IMR-90 (cell line): ENCODE measurements at regions not wholly inside any gene's neighbourhood (a gene's known extent, or its start where the extent isn't known, plus 50 kb on each side); places are given as distances from the start of the nearest gene placed in this dataset.

Experiments
- ATAC-seq: fragments of 200-7000 bp; cut with Tn5 transposase; 2 replicates; pipeline ENCODE4 v1.9.1; 2020; ENCODE audit warnings: low read depth, mild to moderate bottlenecking, moderate library complexity
- BruUV-seq: library from RNA; stranded (reverse); fragments of 400-500 nt; replicated peaks from 2 replicates; lab custom pipeline; 2021; lab: Mats Ljungman, UMichigan
- CTCF ChIA-PET: fragments of 300-600 bp; formaldehyde crosslinking; extraction: SDS; loops from one replicate; lab custom pipeline; 2021; ENCODE audit warnings: antibody characterized with exemption; lab: Yijun Ruan, JAX
- POLR2A ChIA-PET: fragments of 300-600 bp; sonication (Branson Sonifier 250); formaldehyde crosslinking; loops from one replicate; lab custom pipeline; 2022; ENCODE audit warnings: antibody characterized with exemption; ENCODE audit not compliant: unreplicated experiment; lab: Charles Lee
- DNase-seq: peaks from one replicate; pipeline ENCODE4 v3.0.0; 2013
- H2AFZ ChIP-seq: replicated peaks from 2 replicates; pipeline ENCODE3; 2013; ENCODE audit warnings: low read length, mild to moderate bottlenecking; ENCODE audit not compliant: poor library complexity
- H2AK5ac ChIP-seq: 2 replicates; pipeline ENCODE4 v1.6.1; 2013; ENCODE audit warnings: low read depth, low read length, inconsistent platforms
- H2AK9ac ChIP-seq: replicated peaks from 2 replicates; pipeline ENCODE3; 2013; ENCODE audit warnings: mild to moderate bottlenecking, low read depth, low read length, moderate library complexity; ENCODE audit not compliant: poor library complexity
- H2BK120ac ChIP-seq: 2 replicates; pipeline ENCODE4 v1.6.1; 2013; ENCODE audit warnings: low read depth, low read length, inconsistent platforms
- H2BK15ac ChIP-seq: 3 replicates; pipeline ENCODE4 v1.6.1; 2013; ENCODE audit warnings: low read depth, low read length, inconsistent platforms
- H2BK20ac ChIP-seq: 2 replicates; pipeline ENCODE4 v1.6.1; 2013; ENCODE audit warnings: low read depth, mild to moderate bottlenecking, inconsistent platforms, low read length, moderate library complexity
- H2BK5ac ChIP-seq: 2 replicates; pipeline ENCODE4 v1.6.1; 2013; ENCODE audit warnings: mild to moderate bottlenecking, low read depth, low read length, inconsistent platforms; ENCODE audit not compliant: poor library complexity, severe bottlenecking
- H3K14ac ChIP-seq: replicated peaks from 2 replicates; pipeline ENCODE4 v1.6.1; 2013; ENCODE audit warnings: low read depth, low read length, inconsistent platforms
- H3K18ac ChIP-seq: 2 replicates; pipeline ENCODE4 v1.6.1; 2013; ENCODE audit warnings: low read depth, low read length, control low read depth
- H3K23ac ChIP-seq: 2 replicates; pipeline ENCODE4 v1.6.1; 2013; ENCODE audit warnings: low read depth, low read length, inconsistent platforms
- H3K27ac ChIP-seq: 2 replicates; pipeline ENCODE4 v1.5.1; 2013; ENCODE audit warnings: mild to moderate bottlenecking, control low read depth, low read length; ENCODE audit not compliant: insufficient read depth
- H3K27me3 ChIP-seq: 2 replicates; pipeline ENCODE4 v1.6.1; 2013; ENCODE audit warnings: low read length; ENCODE audit not compliant: control insufficient read depth, insufficient read depth
- H3K36me3 ChIP-seq: 2 replicates; pipeline ENCODE4 v1.6.1; 2013; ENCODE audit warnings: low read length, mixed read lengths; ENCODE audit not compliant: control insufficient read depth, insufficient read depth
- H3K4ac ChIP-seq: 2 replicates; pipeline ENCODE4 v1.6.1; 2013; ENCODE audit warnings: low read depth, low read length, inconsistent platforms
- H3K4me1 ChIP-seq: 2 replicates; pipeline ENCODE4 v1.6.1; 2013; ENCODE audit warnings: low read length, mixed read lengths; ENCODE audit not compliant: control insufficient read depth, insufficient read depth
- H3K4me2 ChIP-seq: 2 replicates; pipeline ENCODE4 v1.6.1; 2013; ENCODE audit warnings: low read depth, mild to moderate bottlenecking, control low read depth, low read length, moderate library complexity
- H3K4me3 ChIP-seq: 2 replicates; pipeline ENCODE4 v1.5.1; 2013; ENCODE audit warnings: low read depth, mild to moderate bottlenecking, control low read depth, low read length, moderate library complexity; ENCODE audit not compliant: insufficient read depth
- H3K56ac ChIP-seq: 2 replicates; pipeline ENCODE4 v1.6.1; 2013; ENCODE audit warnings: low read length, inconsistent platforms; ENCODE audit not compliant: insufficient read depth; ENCODE audit errors: extremely low read depth
- H3K79me1 ChIP-seq, 2 experiments: 2 replicates each; pipeline ENCODE4 v1.6.1; 2013; ENCODE audit warnings: low read length in 2 of 2, inconsistent platforms in 1 of 2, low read depth in 1 of 2
- H3K9ac ChIP-seq: 2 replicates; pipeline ENCODE4 v1.6.1; 2013; ENCODE audit warnings: low read depth, low read length, control low read depth
- H3K9me1 ChIP-seq: 2 replicates; pipeline ENCODE4 v1.6.1; 2013; ENCODE audit warnings: low read length, inconsistent platforms; ENCODE audit not compliant: insufficient read depth
- H3K9me3 ChIP-seq: 2 replicates; pipeline ENCODE4 v1.6.1; 2013; ENCODE audit warnings: low read length; ENCODE audit not compliant: control insufficient read depth, insufficient read depth
- H4K20me1 ChIP-seq: 2 replicates; pipeline ENCODE4 v1.6.1; 2013; ENCODE audit warnings: low read length, inconsistent platforms; ENCODE audit not compliant: insufficient read depth
- H4K5ac ChIP-seq: 2 replicates; pipeline ENCODE4 v1.6.1; 2013; ENCODE audit warnings: mild to moderate bottlenecking, low read depth, low read length, control low read depth
- H4K8ac ChIP-seq, 2 experiments: 2 replicates each; pipeline ENCODE4 v1.6.1; 2013; ENCODE audit warnings: low read depth in 2 of 2, low read length in 2 of 2, control low read depth in 1 of 2, inconsistent platforms in 1 of 2
- H4K91ac ChIP-seq: 2 replicates; pipeline ENCODE4 v1.6.1; 2013; ENCODE audit warnings: low read depth, low read length, inconsistent platforms; ENCODE audit not compliant: insufficient read depth
- BHLHE40 ChIP-seq: fragments of 150-350 bp; IDR thresholded peaks from 2 replicates; pipeline ENCODE4 v1.6.1; 2016; ENCODE audit warnings: mild to moderate bottlenecking, low read depth, low read length
- CEBPB ChIP-seq: IDR thresholded peaks from 2 replicates; pipeline ENCODE4 v1.6.1; 2012; ENCODE audit warnings: low read depth, low read length, improper control_type of control experiment
- FOS ChIP-seq: fragments of 150-350 bp; IDR thresholded peaks from 2 replicates; pipeline ENCODE4 v1.6.1; 2016; ENCODE audit warnings: low read depth, low read length
- MAFK ChIP-seq: IDR thresholded peaks from 2 replicates; pipeline ENCODE4 v1.6.1; 2012; ENCODE audit warnings: low read depth, low read length, improper control_type of control experiment
- MAZ ChIP-seq: IDR thresholded peaks from 2 replicates; pipeline ENCODE4 v1.6.1; 2012; ENCODE audit warnings: low read depth, mild to moderate bottlenecking, low read length, improper control_type of control experiment, moderate library complexity, borderline replicate concordance
- MXI1 ChIP-seq: IDR thresholded peaks from 2 replicates; pipeline ENCODE4 v1.6.1; 2012; ENCODE audit warnings: low read depth, mild to moderate bottlenecking, low read length, moderate library complexity, borderline replicate concordance
- NFE2L2 ChIP-seq: fragments of 150-350 bp; IDR thresholded peaks from 2 replicates; pipeline ENCODE4 v1.6.1; 2016; ENCODE audit warnings: low read depth, mild to moderate bottlenecking, low read length
- POLR2A ChIP-seq: IDR thresholded peaks from 2 replicates; pipeline ENCODE4 v1.6.1; 2012; ENCODE audit warnings: mild to moderate bottlenecking, low read depth, low read length
- RAD21 ChIP-seq: IDR thresholded peaks from 2 replicates; pipeline ENCODE4 v1.6.1; 2012; ENCODE audit warnings: low read length, improper control_type of control experiment
- RCOR1 ChIP-seq: IDR thresholded peaks from 2 replicates; pipeline ENCODE4 v1.6.1; 2012; ENCODE audit warnings: mild to moderate bottlenecking, low read length, improper control_type of control experiment; ENCODE audit not compliant: insufficient replicate concordance
- RFX5 ChIP-seq: IDR thresholded peaks from 2 replicates; pipeline ENCODE4 v1.8.0; 2012; ENCODE audit warnings: low read depth, mild to moderate bottlenecking, low read length, moderate library complexity
- WGBS, 2 experiments: methylation state at CpG; one replicate each; pipeline versions ENCODE4 v1.1.5 to v1.1.7; 2013; ENCODE audit warnings: missing lambda C conversion rate in 2 of 2; ENCODE audit not compliant: insufficient read length in 1 of 2; ENCODE audit errors: extremely low coverage in 2 of 2; 5-methylcytosine and 5-hydroxymethylcytosine counted together
- dilution Hi-C: fragments of 300-500 bp; cut with HindIII; formaldehyde crosslinking; loops from one replicate; pipeline ENCODE4 v1.14.3; 2018; ENCODE audit warnings: low sequenced_read_pairs; ENCODE audit not compliant: unreplicated experiment
- in situ Hi-C: fragments of 300-500 bp; cut with MboI; formaldehyde crosslinking; loops from 3 replicates; pipeline ENCODE4 v1.14.3; 2019; ENCODE audit warnings: low sequenced_read_pairs, inconsistent platforms, mixed read lengths
- intact Hi-C: fragments of 100-400 bp; cut with micrococcal nuclease; formaldehyde crosslinking; loops from 2 replicates; pipeline ENCODE4 v1.10.0; 2022
- TF ChIP-seq, protein P1 (sequence below): fragments of 150-350 bp; IDR thresholded peaks from 2 replicates; pipeline ENCODE4 v1.6.1; 2017; ENCODE audit warnings: mild to moderate bottlenecking, antibody characterized with exemption, low read length, low read depth
- TF ChIP-seq, protein P2 (sequence below): conservative IDR thresholded peaks from 2 replicates; pipeline ENCODE4 v1.5.1; 2012; ENCODE audit warnings: mild to moderate bottlenecking, low read depth, low read length, improper control_type of control experiment

DNA sequence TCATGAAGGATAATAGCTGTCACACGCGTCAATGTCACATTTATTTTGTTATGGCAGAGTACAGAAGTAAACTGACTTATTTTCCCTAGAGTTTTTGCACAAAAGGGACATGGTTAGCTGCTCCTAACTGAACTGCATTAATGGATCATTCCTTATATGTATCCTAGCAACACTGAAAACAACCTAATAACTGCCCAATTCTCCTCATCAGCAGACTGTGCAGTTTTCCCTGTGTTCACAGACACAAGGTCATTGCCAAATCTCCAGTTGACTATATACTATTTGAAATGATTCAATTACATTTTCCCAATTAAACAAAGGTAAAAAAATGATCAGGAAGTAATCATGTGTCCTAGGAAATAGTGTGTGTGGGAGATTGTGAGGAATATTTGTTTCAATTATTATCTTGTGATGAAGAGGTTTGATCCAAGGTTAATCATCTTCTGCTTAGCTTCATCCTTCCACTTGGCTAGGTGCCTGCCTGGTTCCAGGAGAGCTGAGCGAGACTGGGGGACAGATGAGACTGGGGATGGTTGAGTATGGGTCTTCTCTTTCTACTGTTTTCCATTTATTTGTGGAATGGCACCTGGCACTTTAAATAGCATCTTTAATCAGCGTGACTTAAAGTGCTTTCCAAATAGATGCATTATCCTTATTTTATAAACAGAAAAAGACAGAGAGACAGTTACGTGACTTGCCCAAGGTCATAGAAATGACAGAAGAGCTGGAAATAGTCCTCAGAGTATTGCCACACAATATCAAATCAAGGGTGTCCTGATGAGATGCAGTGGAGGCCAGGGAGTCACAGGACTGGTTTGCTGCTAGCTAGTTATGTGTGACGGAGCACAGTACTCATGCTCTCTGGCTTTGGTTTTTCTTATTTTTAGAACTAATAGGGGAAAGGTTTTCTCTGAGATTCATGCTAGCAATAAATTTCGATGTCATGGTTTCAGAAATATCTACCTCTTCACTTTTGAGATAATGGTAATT lies 335.6 kb downstream of the PIK3C3 start:
- TF ChIP-seq BHLHE40 = no peak
- no peak for TF ChIP-seq RFX5
- TF ChIP-seq FOS = no peak
- no peak for TF ChIP-seq CEBPB
- TF ChIP-seq RAD21 = no peak
- no peak for TF ChIP-seq RCOR1
- TF ChIP-seq, protein P1, sequence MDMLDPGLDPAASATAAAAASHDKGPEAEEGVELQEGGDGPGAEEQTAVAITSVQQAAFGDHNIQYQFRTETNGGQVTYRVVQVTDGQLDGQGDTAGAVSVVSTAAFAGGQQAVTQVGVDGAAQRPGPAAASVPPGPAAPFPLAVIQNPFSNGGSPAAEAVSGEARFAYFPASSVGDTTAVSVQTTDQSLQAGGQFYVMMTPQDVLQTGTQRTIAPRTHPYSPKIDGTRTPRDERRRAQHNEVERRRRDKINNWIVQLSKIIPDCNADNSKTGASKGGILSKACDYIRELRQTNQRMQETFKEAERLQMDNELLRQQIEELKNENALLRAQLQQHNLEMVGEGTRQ = no peak
- no peak for TF ChIP-seq MAZ
- TF ChIP-seq POLR2A = no peak
- no peak for TF ChIP-seq NFE2L2
- TF ChIP-seq, protein P2, sequence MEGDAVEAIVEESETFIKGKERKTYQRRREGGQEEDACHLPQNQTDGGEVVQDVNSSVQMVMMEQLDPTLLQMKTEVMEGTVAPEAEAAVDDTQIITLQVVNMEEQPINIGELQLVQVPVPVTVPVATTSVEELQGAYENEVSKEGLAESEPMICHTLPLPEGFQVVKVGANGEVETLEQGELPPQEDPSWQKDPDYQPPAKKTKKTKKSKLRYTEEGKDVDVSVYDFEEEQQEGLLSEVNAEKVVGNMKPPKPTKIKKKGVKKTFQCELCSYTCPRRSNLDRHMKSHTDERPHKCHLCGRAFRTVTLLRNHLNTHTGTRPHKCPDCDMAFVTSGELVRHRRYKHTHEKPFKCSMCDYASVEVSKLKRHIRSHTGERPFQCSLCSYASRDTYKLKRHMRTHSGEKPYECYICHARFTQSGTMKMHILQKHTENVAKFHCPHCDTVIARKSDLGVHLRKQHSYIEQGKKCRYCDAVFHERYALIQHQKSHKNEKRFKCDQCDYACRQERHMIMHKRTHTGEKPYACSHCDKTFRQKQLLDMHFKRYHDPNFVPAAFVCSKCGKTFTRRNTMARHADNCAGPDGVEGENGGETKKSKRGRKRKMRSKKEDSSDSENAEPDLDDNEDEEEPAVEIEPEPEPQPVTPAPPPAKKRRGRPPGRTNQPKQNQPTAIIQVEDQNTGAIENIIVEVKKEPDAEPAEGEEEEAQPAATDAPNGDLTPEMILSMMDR = no peak
- TF ChIP-seq MAFK = no peak
- TF ChIP-seq MXI1 = no peak
- intact Hi-C loops (no loop called here), dilution Hi-C loops (no loop called here), in situ Hi-C loops (no loop called here)
- DNase-seq (no peak), ATAC-seq (no peak)
- Histone ChIP-seq H2AK5ac (no peak overlapping the region), H4K91ac (no peak overlapping the region), H3K56ac (no peak overlapping the region), H3K79me1 (no peaks in the 10 kb centered on the region), H3K23ac (no peak overlapping the region), H2BK15ac (no peak overlapping the region), H3K27me3 (no peaks in the 10 kb centered on the region), H3K4me3 (no peak overlapping the region), H3K9ac (no peak overlapping the region), H3K14ac (no peak overlapping the region), H3K27ac (no peak overlapping the region), H4K8ac (no peak overlapping the region), H3K18ac (no peak overlapping the region), H2BK5ac (no peak overlapping the region), H4K5ac (no peak overlapping the region), H3K36me3 (no peaks in the 10 kb centered on the region), H3K9me3 (no peaks in the 10 kb centered on the region), H3K9me1 (no peaks in the 10 kb centered on the region), H3K4ac (no peak overlapping the region), H2AK9ac (no peak overlapping the region), H2BK20ac (no peak overlapping the region), H3K4me2 (no peak overlapping the region), H2BK120ac (no peak overlapping the region), H4K20me1 (no peaks in the 10 kb centered on the region), H2AFZ (no peak overlapping the region), H3K4me1 (no peaks in the 10 kb centered on the region)
- no CpG with 5 or more reads among the region's 7 CpGs for WGBS, 2 experiments
- ChIA-PET CTCF (interaction anchor here (0.7 to 1.6 kb wide), 2 partner anchors 8 to 180 kb away, joined by 3 to 5 read pairs; no protein-coding TSS in a partner anchor), POLR2A (interaction anchor here (0.6 kb wide), 2 partner anchors 950 to 981 kb away, joined by 5 read pairs; no protein-coding TSS in a partner anchor)
- BruUV-seq = no TSS peak
